HepG2 (cell line): ENCODE measurements at regions not wholly inside any gene's neighbourhood (a gene's known extent, or its start where the extent isn't known, plus 50 kb on each side); places are given as distances from the start of the nearest gene placed in this dataset.

Experiments used
- ATAC-seq: fragments of 200-7000 bp; cut with Tn5 transposase; 3 replicates; pipeline ENCODE4 v1.9.1; 2020; ENCODE audit warnings: mild to moderate bottlenecking, moderate library complexity
- BruUV-seq: library from RNA; stranded (reverse); fragments of 400-500 nt; replicated peaks from 2 replicates; lab custom pipeline; 2021; lab: Mats Ljungman, UMichigan
- CTCF ChIA-PET: fragments of 300-600 bp; formaldehyde crosslinking; extraction: SDS; loops from one replicate; lab custom pipeline; 2021; ENCODE audit warnings: low total read pairs, inconsistent platforms, low intra/inter-chr PET ratio; lab: Yijun Ruan, JAX
- POLR2A ChIA-PET: fragments of 350-600 bp; sonication (Branson Sonifier 250); formaldehyde crosslinking; loops from one replicate; lab custom pipeline; 2020; ENCODE audit warnings: antibody characterized with exemption, inconsistent platforms; lab: Yijun Ruan, JAX
- DNase-seq: peaks from one replicate; pipeline ENCODE4 v3.0.0-alpha.2; 2015; ENCODE audit warnings: low spot score
- FAIRE-seq: peaks from 3 replicates; lab custom pipeline; 2011; peaks lifted over from hg19 to GRCh38; lab: Jason Lieb, UNC
- H2AFZ ChIP-seq: one replicate; pipeline ENCODE4 v1.6.1; 2011; ENCODE audit warnings: low read length, inconsistent platforms
- H3K27ac ChIP-seq: fragments of 300-600 bp; 3 replicates; pipeline ENCODE4 v1.8.0; 2011; ENCODE audit warnings: mixed run types, mild to moderate bottlenecking, mixed read lengths, low read length, inconsistent platforms; ENCODE audit not compliant: insufficient read depth; ENCODE audit errors: extremely low read length
- H3K27me3 ChIP-seq, 2 experiments: fragments of 200-600 bp in 1 of 2; 2 replicates in 1 of 2; 3 replicates in 1 of 2; pipeline versions ENCODE4 v1.6.0 to v1.8.0; 2011; ENCODE audit warnings: low read length in 2 of 2, mild to moderate bottlenecking in 2 of 2, moderate library complexity in 2 of 2, inconsistent platforms in 1 of 2; ENCODE audit not compliant: insufficient read depth in 2 of 2, control insufficient read depth in 1 of 2
- H3K36me3 ChIP-seq, 2 experiments: fragments of 200-600 bp in 1 of 2; replicated peaks in 1 of 2; 2 replicates in 1 of 2; 3 replicates in 1 of 2; pipeline versions ENCODE4 v1.5.1 to v1.8.0; 2011; ENCODE audit warnings: low read length in 2 of 2, inconsistent platforms in 1 of 2; ENCODE audit not compliant: insufficient read depth in 2 of 2, control insufficient read depth in 1 of 2
- H3K4me1 ChIP-seq: 2 replicates; pipeline ENCODE4 v1.5.1; 2012; ENCODE audit warnings: low read length, inconsistent platforms; ENCODE audit not compliant: insufficient read depth
- H3K4me2 ChIP-seq: 2 replicates; pipeline ENCODE4 v1.6.0; 2011; ENCODE audit warnings: low read depth, low read length, inconsistent platforms
- H3K4me3 ChIP-seq, 3 experiments: fragments of 200-600 bp in 1 of 3; sonication (generic), shearing (Covaris generic) in 1 of 3; replicated peaks in 1 of 3; 2 replicates each; pipeline ENCODE4 v1.5.1; 2011 to 2016; ENCODE audit warnings: low read length in 3 of 3, inconsistent platforms in 2 of 3, low read depth in 2 of 3, mild to moderate bottlenecking in 2 of 3, control low read depth in 1 of 3, mixed read lengths in 1 of 3; ENCODE audit not compliant: insufficient read depth in 1 of 3
- H3K79me2 ChIP-seq: one replicate; pipeline ENCODE4 v1.6.1; 2011; ENCODE audit warnings: low read length, inconsistent platforms; ENCODE audit not compliant: insufficient read depth
- H3K9ac ChIP-seq: 2 replicates; pipeline ENCODE4 v1.6.0; 2011; ENCODE audit warnings: mild to moderate bottlenecking, low read depth, low read length, inconsistent platforms; ENCODE audit not compliant: insufficient read depth
- H3K9me3 ChIP-seq: 2 replicates; pipeline ENCODE4 v1.5.1; 2012; ENCODE audit warnings: mild to moderate bottlenecking, low read length
- H4K20me1 ChIP-seq: 2 replicates; pipeline ENCODE4 v1.6.0; 2011; ENCODE audit warnings: inconsistent platforms, mild to moderate bottlenecking, low read length, moderate library complexity; ENCODE audit not compliant: insufficient read depth
- CREB1 ChIP-seq, 2 experiments: fragments of 450-650 bp in 1 of 2; IDR thresholded peaks; 2 replicates each; pipeline ENCODE4 v1.6.1; 2016 to 2017; ENCODE audit warnings: control low read depth in 1 of 2, mild to moderate bottlenecking in 1 of 2, missing compliant biosample characterization in 1 of 2, missing genetic modification characterization in 1 of 2
- GTF2F1 ChIP-seq: fragments of 150-350 bp; IDR thresholded peaks from 2 replicates; pipeline ENCODE4 v1.6.1; 2014; ENCODE audit warnings: low read length
- SRY ChIP-seq: sonication (generic); formaldehyde crosslinking; IDR thresholded peaks from 2 replicates; pipeline ENCODE4 v1.8.0; 2022; ENCODE audit warnings: mild to moderate bottlenecking, missing genetic modification reagents
- ZFX ChIP-seq: sonication (generic); formaldehyde crosslinking; IDR thresholded peaks from 2 replicates; pipeline ENCODE4 v1.4.0; 2020; ENCODE audit warnings: mild to moderate bottlenecking, low read depth, missing genetic modification reagents, moderate library complexity
- ZNF20 ChIP-seq: sonication (generic); formaldehyde crosslinking; IDR thresholded peaks from 2 replicates; pipeline ENCODE4 v1.4.0; 2020; ENCODE audit warnings: mild to moderate bottlenecking, moderate library complexity, missing genetic modification reagents
- ZNF550 ChIP-seq: sonication (generic); formaldehyde crosslinking; IDR thresholded peaks from 2 replicates; pipeline ENCODE4 v1.4.0; 2020; ENCODE audit warnings: mild to moderate bottlenecking, missing genetic modification reagents, borderline replicate concordance
- ZSCAN29 ChIP-seq: sonication (generic); formaldehyde crosslinking; conservative IDR thresholded peaks from 2 replicates; pipeline ENCODE4 v1.4.0; 2020; ENCODE audit warnings: mild to moderate bottlenecking, missing genetic modification reagents
- WGBS: methylation state at CpG from one replicate; pipeline ENCODE4 v1.1.6; 2017; ENCODE audit warnings: low lambda C conversion rate; 5-methylcytosine and 5-hydroxymethylcytosine counted together
- in situ Hi-C: cut with HindIII; loops from 2 replicates; pipeline ENCODE4 v1.10.0; 2017; ENCODE audit warnings: low pct_unique_long_range_greater_than_20kb; ENCODE audit not compliant: extremely low pct_ligation_motif_present
- intact Hi-C: fragments of 100-400 bp; cut with micrococcal nuclease; formaldehyde crosslinking; loops from one replicate; pipeline ENCODE4 v1.10.0; 2022; ENCODE audit not compliant: unreplicated experiment
- TF ChIP-seq, protein P1 (sequence below): sonication (generic); formaldehyde crosslinking; IDR thresholded peaks from 2 replicates; pipeline ENCODE4 v1.5.1; 2020; ENCODE audit warnings: missing genetic modification reagents, mild to moderate bottlenecking, borderline replicate concordance
- TF ChIP-seq, protein P2 (sequence below): sonication (generic); formaldehyde crosslinking; conservative IDR thresholded peaks from 2 replicates; pipeline ENCODE4 v1.4.0; 2020; ENCODE audit warnings: mild to moderate bottlenecking, missing genetic modification reagents, moderate library complexity
- TF ChIP-seq, protein P3 (sequence below): sonication (generic); formaldehyde crosslinking; IDR thresholded peaks from 2 replicates; pipeline ENCODE4 v1.5.1; 2020; ENCODE audit warnings: missing genetic modification reagents, mild to moderate bottlenecking, borderline replicate concordance
- TF ChIP-seq, protein P4 (sequence below): fragments of 450-650 bp; IDR thresholded peaks from 2 replicates; pipeline ENCODE4 v1.6.1; 2016
- TF ChIP-seq, protein P5 (sequence below): sonication (generic); formaldehyde crosslinking; IDR thresholded peaks from 2 replicates; pipeline ENCODE4 v1.4.0; 2020; ENCODE audit warnings: mild to moderate bottlenecking, missing genetic modification reagents

DNA sequence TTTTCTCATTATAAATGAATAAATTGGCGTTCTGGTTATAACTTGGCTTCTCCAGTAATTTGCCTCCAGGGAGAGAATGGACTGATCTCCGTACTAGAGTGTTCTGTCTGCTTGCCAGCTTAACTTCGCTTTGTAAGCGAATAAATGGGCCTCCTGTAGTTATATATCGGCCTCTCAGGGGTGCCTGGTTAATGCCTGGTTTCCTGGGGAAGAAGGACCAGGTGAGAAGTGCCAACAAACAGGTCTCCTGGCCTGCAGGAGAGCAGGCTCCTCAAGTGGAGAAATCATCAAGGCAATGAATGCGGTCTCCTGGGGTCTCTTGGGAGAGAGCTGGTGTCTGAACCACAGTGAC lies 107.4 kb upstream of the SERBP1 start:
- Histone ChIP-seq H3K9me3 (no peaks in the 10 kb centered on the region), H3K79me2 (no peaks in the 10 kb centered on the region), H3K4me2 (no peak overlapping the region), H2AFZ (no peak overlapping the region), H3K4me1 (peaks cover 55% of the 10 kb centered on the region), H4K20me1 (no peaks in the 10 kb centered on the region), H3K36me3 (no peaks in the 10 kb centered on the region), H3K9ac (no peak overlapping the region), H3K4me3 (no peak overlapping the region), H3K27me3 (no peaks in the 10 kb centered on the region), H3K27ac (no peak overlapping the region)
- CTCF ChIA-PET = no interaction called here
- no TSS peak for BruUV-seq
- in situ Hi-C loops = loop anchor here (5.0 kb wide), 1 partner anchor 145 kb away; no protein-coding TSS in a partner anchor
- intact Hi-C loops = loop anchor here (5.0 to 10.0 kb wide), 2 partner anchors 110 to 317 kb away; no protein-coding TSS in a partner anchor
- no peak for ATAC-seq
- WGBS = 96% methylated on average over 6 of the region's 6 CpGs
- POLR2A ChIA-PET = interaction anchor here (1.5 to 1.7 kb wide), 2 partner anchors 147 to 222 kb away, joined by 3 to 6 read pairs; partner anchors contain the start of gene GADD45A
- FAIRE-seq = no peak
- DNase-seq = no peak
- TF ChIP-seq ZNF550 (CRISPR knock-in tag) (no peak), ZNF20 (CRISPR knock-in tag) (no peak), ZFX (CRISPR knock-in tag) (no peak), GTF2F1 (no peak), CREB1 (IDR thresholded peaks at IDR 0.05) (no peak), CREB1 (CRISPR knock-in tag; IDR thresholded peaks at IDR 0.05) (no peak), ZSCAN29 (no peak), SRY (CRISPR knock-in tag) (no peak)
- TF ChIP-seq, protein P1, sequence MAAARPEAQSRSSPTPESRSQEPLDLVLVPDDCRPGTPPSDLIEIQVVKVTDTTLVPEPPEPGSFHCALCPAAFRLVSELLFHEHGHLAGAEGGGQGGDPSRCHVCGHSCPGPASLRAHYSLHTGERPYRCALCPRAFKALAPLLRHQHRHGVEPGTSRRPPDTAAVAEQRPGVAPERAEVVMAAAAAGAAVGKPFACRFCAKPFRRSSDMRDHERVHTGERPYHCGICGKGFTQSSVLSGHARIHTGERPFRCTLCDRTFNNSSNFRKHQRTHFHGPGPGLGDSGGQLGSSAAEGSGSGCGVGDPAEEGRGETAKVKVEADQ (CRISPR knock-in tag) = no peak
- TF ChIP-seq, protein P2, sequence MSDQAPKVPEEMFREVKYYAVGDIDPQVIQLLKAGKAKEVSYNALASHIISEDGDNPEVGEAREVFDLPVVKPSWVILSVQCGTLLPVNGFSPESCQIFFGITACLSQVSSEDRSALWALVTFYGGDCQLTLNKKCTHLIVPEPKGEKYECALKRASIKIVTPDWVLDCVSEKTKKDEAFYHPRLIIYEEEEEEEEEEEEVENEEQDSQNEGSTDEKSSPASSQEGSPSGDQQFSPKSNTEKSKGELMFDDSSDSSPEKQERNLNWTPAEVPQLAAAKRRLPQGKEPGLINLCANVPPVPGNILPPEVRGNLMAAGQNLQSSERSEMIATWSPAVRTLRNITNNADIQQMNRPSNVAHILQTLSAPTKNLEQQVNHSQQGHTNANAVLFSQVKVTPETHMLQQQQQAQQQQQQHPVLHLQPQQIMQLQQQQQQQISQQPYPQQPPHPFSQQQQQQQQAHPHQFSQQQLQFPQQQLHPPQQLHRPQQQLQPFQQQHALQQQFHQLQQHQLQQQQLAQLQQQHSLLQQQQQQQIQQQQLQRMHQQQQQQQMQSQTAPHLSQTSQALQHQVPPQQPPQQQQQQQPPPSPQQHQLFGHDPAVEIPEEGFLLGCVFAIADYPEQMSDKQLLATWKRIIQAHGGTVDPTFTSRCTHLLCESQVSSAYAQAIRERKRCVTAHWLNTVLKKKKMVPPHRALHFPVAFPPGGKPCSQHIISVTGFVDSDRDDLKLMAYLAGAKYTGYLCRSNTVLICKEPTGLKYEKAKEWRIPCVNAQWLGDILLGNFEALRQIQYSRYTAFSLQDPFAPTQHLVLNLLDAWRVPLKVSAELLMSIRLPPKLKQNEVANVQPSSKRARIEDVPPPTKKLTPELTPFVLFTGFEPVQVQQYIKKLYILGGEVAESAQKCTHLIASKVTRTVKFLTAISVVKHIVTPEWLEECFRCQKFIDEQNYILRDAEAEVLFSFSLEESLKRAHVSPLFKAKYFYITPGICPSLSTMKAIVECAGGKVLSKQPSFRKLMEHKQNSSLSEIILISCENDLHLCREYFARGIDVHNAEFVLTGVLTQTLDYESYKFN = no peak
- TF ChIP-seq, protein P3, sequence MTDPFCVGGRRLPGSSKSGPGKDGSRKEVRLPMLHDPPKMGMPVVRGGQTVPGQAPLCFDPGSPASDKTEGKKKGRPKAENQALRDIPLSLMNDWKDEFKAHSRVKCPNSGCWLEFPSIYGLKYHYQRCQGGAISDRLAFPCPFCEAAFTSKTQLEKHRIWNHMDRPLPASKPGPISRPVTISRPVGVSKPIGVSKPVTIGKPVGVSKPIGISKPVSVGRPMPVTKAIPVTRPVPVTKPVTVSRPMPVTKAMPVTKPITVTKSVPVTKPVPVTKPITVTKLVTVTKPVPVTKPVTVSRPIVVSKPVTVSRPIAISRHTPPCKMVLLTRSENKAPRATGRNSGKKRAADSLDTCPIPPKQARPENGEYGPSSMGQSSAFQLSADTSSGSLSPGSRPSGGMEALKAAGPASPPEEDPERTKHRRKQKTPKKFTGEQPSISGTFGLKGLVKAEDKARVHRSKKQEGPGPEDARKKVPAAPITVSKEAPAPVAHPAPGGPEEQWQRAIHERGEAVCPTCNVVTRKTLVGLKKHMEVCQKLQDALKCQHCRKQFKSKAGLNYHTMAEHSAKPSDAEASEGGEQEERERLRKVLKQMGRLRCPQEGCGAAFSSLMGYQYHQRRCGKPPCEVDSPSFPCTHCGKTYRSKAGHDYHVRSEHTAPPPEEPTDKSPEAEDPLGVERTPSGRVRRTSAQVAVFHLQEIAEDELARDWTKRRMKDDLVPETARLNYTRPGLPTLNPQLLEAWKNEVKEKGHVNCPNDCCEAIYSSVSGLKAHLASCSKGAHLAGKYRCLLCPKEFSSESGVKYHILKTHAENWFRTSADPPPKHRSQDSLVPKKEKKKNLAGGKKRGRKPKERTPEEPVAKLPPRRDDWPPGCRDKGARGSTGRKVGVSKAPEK (CRISPR knock-in tag) = no peak
- TF ChIP-seq, protein P4, sequence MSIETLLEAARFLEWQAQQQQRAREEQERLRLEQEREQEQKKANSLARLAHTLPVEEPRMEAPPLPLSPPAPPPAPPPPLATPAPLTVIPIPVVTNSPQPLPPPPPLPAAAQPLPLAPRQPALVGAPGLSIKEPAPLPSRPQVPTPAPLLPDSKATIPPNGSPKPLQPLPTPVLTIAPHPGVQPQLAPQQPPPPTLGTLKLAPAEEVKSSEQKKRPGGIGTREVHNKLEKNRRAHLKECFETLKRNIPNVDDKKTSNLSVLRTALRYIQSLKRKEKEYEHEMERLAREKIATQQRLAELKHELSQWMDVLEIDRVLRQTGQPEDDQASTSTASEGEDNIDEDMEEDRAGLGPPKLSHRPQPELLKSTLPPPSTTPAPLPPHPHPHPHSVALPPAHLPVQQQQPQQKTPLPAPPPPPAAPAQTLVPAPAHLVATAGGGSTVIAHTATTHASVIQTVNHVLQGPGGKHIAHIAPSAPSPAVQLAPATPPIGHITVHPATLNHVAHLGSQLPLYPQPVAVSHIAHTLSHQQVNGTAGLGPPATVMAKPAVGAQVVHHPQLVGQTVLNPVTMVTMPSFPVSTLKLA = no peak
- TF ChIP-seq, protein P5, sequence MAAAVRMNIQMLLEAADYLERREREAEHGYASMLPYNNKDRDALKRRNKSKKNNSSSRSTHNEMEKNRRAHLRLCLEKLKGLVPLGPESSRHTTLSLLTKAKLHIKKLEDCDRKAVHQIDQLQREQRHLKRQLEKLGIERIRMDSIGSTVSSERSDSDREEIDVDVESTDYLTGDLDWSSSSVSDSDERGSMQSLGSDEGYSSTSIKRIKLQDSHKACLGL (CRISPR knock-in tag) = no peak
